NCI-H2196 treated with DMSO at 0.1 percent for 48 hours (cell line): ENCODE measurements at regions not wholly inside any gene's neighbourhood (a gene's known extent, or its start where the extent isn't known, plus 50 kb on each side); places are given as distances from the start of the nearest gene placed in this dataset.

Experiments used
- DNase-seq: peaks from one replicate; lab custom pipeline; 2025; ENCODE audit not compliant: unreplicated experiment; lab: John Stamatoyannopoulos, UW

DNA sequence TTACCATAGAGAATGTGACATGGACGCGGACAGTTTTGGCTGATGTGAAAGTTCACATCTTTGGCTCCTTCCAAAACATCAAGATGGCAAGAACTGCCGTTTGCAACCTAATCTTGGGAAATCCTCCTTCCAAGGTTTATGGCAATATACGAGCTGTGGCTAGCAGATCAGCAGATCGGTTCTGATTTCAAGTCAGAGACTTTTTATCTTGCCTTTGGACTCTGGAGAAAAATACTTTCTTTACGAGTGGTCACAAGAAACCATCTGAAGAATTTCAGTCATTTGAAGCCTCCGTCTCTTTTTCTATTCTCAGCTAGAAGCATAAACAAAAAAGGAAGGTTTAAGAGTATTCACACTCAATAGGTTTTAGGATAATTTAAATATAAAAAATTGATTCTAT is 153.5 kb upstream of the MEIS2 start:
- DNase-seq: no peak

DNA sequence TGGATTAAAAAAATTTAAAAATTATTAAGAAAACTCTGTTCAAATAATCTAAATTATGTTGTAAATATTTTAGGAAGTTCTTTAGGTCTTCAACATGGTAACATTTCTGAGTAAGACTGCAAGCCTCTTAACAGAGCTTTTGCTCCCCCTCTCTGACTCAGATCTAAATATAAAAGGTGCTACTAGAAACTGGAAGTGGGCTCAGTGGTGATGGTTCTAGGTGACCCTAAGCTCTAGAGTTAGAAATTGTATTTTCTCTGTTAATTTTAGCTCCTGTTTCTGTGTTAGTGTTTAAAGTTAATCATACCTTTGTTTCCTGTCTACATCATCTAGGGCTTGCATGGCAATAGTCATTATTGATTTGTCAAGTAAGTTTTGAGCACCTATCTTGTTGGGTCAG is 159.9 kb upstream of the MEIS2 start:
- no peak for DNase-seq

DNA sequence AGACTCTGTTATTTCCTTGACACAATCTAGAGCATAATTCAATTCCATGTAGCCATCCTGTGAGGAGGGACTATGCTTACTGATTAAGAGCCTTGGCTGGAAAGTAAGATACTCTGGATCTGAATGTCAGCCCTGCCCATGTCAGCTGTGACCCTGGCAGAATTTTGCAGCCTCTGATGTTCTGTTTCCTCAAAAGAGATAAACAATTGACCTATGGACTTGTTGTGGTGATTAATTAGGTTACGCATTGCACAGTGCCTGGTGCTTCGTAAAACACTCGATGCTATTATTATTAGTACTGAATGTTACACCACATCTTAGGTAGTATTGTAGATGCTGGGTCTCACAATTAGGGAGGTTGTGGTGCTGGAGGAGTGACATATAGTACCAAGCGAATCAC is 161.3 kb upstream of the MEIS2 start:
- DNase-seq: no peak

DNA sequence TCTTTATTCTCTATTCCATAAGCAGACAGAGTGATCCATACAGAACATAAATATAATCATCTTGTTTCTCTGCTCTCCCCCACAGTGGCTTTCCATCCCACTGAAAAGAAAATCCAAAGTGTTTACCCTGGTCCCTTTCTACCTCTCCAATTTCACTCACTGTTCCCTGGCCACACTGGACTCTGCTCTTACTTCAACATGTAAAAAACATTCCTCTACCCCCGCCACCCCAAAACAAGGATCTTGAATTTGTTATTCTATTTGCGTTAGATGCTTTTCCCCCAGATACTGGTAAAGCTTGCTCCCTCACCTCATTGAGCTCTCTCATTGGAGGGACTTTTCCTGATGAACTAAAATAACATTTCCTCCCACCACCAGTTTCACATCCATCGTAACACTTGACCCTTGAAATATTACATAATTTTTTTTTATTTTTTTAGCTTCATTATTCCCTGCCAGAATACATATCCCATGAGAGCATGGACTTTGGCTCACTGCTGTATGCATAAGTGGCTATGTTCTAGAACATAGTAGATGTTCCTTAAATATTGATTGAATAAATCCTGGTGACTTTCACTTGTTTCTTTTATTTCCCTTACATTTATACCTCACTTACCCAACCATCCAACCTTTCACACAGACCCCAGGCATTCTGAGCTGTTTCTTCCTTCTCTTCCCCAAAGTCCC is 162.7 kb upstream of the MEIS2 start:
- DNase-seq: no peak

DNA sequence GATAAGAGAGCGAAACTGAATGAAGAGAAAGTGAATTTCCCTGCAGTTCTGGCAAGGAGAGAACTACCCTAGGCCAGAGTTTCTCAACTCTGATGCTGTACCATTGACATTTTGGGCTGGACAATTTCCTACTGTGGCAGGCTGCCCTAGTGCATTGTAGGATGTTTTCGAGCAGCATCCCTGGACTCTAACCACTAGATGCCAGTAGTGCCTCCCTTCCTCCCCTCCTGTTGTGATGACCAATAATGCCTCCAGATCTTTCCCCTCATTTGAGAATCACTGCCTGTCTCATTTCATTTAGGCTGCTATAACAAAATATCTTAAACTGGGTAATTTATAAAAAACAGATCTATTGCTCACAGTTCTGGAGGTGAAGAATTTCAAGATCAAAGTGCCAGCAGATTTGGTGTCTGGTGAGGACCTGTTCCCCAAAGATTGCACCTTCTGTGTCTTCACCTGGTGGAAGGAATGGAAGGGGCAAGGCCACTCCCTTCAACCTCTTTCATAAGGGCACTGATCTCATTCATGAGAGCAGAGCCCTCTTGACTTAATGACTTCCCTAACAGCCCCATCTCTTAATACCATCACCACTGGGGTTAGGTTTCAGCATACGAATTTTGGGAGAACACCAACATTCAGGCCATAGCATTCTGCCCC is 188.9 kb upstream of the MEIS2 start:
- no peak for DNase-seq

DNA sequence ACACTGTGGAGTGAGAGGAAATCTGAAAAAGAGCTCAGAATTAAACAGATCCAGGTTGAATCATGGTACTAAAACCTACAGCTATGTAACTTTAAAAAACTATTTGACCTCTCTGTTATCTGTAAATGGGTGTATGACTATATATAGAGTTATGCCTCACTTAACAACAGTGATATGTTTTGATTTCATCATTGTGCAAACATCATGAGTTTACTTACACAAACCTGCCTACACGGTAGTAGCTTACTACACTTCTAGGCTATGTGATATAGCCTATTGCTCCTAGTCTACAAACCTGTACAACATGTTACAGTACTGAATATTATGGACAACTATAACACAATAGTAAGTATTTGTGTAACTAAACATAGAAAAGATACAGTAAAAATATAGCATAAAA is 191.6 kb upstream of the MEIS2 start:
- DNase-seq: no peak

DNA sequence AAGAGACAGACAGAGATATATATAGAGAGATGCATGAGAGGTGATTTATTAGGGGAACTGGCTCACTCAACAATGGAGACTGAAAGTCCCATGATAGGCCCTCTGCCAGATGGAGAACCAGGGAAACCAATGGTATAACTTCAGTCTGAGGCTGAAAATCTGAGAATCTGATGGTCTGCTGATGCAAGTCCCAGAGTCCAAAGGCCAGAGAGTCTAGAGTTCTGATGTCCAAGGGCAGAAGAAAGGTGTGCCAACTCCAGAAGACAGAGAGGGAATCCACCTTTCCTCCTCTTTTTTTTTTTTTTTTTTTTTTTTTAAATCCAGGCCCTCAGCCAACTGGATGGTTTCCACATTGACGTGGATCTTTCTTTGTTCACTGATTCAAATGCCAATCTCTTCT is 197.9 kb upstream of the MEIS2 start:
- DNase-seq: no peak

DNA sequence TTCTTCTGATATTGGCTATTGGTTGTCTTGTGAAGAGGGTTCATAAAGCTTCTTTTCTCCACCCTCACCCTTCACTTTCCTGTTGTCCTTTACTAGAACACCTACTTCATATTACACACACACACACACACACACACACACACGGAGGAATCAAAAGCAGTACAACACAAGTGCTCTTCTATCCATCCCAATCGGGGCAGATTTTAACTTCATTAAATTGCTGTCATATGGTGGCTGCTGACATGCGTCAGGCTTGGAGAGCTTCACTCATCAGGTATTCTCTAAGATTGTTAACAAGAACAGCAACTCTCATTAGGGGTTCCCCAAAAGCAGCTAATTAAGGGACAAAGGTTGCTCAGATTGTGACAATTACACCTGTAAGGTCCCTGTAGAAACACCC is 239.1 kb upstream of the MEIS2 start:
- DNase-seq: no peak

DNA sequence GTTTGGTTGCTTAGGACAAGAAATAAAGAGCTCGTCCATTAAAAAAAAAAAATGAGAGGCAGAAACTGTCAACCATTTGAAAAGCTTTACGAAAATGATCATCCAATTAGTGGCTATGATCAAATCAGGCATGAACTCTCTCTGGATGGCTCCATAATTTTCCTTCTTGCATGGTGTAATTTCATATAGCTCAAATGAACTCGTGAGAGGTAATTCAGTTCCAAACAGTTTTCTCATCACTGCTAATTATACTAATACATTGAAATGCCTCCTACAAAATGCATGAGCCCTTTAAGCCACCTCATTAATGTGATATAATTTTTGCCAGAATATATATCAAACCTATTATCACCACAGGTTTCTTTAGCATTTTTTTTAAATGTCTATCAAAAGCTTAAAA is 239.5 kb upstream of the MEIS2 start:
- no peak for DNase-seq

DNA sequence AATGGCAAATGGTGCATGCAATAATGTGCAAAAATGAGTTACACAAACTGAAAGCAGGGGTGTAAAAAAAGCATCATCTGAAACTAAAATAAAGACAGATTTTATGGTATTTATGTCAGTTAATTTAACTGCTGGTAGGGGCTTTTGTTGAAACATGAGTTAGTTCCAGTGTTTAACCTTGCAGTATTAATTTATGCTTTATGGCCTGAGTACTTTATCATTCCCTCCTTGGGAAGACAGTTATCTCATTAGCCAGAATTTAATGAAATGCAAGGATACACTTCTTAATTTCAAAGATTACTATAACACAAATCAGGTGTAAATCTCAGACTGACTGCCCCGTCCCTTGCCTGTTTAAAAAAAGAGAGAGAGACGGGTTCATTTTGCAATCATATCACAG is 240.1 kb upstream of the MEIS2 start:
- DNase-seq: no peak

DNA sequence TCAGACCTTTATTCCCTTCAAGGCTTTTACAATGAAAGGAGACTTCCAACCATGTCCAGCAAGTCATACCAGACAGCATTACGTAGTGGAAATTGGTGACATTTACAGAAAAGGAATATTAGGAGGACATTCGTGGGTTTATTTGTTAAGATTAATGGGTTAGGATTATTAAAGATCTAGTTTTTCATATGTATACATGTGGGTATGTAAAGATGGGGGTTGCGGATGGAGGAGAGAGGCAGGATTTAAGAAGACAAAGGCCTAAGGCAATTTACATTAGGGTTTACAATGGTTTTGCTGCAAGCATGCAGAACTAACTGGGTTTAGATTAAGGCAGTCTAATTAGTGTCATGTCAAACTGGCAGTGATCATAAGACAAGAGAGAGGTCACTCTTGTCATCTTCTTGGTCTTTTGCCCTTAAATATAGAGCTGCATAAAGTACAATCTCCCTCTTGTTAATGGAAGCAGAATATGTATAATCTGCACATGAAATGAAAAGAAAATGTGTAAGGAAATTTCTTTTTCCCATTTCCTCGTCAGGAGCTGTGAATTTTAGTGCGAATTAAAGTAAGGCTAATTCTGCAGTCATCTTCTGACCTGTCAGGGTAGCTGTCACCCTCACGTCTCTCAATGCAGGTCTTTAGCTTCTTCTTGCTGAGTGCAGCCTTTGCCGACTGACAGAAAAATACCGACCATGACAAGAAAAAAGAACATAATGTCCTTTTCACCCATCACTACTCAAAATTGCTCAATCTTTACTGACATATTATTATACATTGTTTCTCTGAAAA is 258.9 kb upstream of the MEIS2 start:
- DNase-seq: no peak

DNA sequence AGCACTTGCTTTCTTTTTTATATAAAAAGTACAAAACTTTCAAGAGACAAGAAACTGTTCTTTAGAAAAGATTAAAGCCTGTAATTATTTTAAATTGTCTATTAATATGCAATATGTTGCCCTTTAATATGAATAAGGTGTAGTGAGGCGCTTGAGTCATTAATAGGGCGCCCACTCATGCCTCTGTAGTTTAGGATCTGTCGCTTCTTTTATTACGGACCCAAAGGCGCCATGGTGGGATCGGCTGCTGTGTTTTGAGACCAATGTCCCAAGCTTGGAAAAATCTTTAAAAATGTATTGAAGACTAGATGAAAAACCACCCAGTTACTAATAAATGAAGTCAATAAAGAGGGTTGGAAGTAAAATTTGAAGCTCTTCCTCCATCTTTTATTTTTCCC is 259.5 kb upstream of the MEIS2 start:
- no peak for DNase-seq

DNA sequence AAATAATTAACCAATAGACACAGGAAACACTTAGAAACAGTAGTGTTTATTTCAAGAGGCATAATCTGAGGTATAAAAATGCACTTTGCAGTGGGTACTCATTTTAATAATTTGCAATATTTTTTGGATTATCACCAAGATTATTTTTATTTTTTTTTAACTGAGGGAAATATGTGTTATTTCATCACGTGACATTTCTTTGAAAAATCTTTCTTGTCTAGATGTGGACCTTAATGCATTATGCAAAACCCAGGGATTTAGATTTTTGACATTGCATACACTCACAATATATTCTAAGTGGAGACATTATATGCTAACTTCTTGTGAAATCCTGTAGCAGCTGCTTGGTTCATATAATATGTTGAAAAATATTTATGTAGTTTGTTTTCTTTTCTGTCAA is 260.4 kb upstream of the MEIS2 start:
- no peak for DNase-seq

DNA sequence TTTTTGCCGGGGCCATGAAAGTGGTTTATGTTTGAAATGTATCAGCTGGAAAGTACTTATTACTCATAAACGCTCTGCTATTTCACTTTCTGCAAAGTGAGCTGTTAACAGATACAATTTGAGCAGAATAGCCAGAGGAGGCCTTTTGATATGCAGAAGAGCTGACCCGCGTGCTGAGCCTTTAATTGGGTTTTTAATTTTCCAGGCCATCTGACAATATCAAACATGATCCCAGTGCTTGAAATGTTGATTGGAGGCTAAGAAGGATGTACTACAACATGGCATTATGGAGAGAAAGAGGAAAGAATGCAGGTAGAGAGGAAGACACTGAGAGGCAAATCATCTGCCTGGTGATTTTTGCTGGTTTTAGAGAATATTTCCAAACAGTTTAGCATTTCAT is 261.3 kb upstream of the MEIS2 start:
- DNase-seq: no peak

DNA sequence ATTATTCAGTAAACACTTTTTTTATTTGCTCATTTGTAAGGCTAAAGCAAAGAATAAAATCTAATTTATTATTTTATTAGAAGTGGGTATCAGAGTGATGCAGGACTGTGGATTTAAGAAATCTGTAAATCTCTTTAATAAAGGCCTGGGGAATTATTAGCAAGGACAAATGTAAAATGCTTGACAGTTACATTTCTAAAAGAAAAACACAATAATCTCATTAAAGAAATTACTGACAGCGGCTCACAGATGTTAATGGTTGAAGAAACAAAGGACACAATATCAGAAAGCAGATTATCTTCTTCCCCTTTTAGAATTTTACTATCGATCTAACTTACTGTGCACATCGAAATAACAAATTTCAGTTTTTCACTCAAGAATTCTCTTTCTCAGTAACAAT is 262.1 kb upstream of the MEIS2 start:
- DNase-seq: no peak

DNA sequence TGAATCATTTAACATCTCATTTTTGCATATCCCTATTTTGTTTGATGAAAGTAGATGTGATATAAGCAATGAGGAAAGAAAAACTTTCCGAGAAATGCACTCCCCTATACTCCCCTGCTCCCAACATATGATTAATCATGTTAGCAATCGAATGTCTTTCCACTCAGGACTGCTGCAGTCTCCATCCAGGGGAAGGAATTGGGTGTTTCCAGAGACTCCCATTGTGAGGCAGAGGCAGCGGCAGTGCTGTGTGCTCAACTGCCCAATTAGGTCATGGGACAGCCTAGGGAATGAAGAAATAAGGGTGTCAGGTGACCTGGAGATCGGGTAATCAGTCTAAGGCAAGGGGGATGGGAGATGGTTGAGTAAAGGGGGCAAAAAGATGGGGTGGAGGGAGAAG is 268.6 kb upstream of the MEIS2 start:
- no peak for DNase-seq

DNA sequence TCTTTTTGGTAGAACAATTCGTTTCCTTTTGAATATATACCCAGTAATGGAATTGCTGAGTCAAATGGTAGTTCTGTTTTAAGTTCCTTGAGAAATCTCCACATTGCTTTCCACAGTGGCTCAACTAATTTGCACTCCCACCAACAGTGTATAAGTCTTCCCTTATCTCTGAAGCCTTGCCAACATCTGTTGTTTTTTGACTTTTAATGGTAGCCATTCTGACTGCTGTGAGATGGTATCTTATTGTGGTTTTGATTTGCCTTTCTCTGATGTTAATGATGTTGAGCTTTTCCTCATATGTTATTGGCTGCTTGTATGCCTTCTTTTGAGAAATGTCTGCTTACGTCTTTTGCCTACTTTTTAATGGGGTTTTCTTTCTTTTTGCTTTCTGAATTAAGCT is 270.6 kb upstream of the MEIS2 start:
- no peak for DNase-seq

DNA sequence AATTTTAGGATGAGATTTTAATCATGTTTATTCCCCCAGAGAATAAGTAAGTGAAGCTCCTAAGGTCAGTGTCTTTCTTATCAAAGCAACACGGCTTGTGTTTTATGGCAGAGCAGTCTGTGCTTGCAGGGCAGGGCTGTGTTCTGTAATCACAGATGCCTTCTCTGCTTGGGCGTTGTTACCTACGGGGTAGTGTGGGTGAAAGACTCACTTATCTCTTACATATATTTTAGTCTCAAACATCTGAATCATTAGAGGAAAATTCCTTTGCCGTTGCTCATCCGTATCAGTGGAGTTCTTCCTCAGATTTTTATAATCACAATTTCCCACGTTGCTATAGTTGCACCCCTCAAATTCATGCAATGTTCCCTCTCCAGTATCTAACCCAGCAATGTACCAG is 271.7 kb upstream of the MEIS2 start:
- DNase-seq: no peak

DNA sequence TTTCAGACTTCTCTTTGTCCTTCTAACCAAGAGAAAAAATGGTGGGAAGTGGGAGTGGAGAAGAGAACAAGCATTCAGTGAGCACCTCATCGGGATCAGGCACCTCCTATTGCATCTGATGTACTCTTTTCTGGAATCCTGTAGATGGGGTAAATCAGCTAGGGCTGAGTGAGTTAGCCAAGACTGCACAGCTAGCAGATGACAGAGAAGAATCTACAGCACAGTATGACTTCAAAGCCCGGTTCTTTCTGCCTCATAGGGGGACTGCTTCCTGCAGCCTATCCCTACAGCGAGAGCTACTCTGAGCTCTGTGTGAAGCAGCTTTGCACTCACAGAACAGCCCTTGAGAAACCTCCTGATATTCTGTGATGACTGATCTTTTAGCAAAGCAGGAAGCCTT is 275.2 kb upstream of the MEIS2 start:
- DNase-seq: no peak

DNA sequence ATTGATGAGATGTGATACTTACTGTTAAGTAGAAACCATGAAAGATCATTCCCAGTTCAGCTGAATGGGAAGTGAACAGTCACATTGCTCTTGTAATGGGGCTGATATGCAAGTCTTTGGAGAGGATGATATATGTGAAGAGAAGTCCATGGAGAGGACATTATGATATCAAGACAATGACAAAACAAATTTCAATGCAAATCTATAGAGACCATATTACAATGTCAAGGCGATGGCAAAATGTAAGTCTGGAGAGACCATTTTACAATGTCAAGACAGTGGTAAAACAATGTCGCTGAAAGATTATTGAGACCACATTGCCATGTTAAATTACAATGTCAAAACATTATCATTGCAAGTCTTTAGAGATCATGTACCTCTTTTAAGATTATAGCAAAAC is 277.1 kb upstream of the MEIS2 start:
- no peak for DNase-seq

DNA sequence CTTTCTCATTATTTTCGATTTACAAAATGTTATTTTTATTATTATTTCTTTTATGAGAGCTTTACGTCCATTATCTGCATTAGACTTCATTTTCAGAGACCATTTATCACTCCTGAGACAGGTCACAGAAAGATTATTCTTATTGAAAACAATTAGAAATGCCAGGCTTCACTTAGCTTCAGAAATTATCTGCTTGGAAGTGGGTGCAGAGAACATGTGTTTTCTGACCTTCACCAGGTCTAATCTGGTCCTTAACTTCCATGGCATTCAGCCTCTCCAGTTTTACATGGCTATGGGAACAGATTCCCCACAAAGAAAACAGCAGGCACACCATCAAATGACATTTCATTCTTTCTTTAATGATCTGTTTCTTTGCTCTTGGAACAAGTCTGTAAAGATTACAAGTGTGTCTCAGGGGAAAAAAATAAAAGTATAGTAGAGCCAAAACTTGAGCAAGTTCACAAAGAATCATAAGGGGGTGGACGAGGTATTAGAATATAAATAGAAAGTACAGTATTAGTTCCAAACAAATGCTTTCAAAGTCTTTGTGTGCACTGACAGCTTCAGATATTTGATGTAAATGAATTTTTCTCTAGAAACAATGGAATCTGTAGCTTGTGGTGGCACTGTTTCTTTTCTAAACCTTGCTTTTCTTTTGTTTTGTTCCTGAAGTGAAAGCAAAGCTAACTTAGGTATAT is 294.2 kb upstream of the MEIS2 start:
- no peak for DNase-seq

DNA sequence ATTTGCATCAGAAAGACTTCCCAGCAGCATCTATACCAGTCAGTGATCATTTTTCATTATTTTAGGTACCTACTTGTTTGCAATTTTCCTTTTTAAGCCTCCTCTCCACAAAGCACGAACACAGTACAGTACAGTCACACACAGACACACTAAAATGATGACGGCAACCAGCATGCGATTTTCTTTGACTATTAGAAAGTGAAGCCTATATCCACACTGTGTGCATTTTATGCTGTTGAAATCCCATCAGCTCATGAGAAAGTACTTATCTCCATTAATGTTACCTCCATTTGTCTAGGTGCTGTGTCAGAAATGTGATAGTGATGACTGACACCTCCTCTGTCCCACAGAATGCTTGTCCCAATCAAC is 294.7 kb upstream of the MEIS2 start:
- no peak for DNase-seq
